HG03565 (cell line): ENCODE measurements at regions not wholly inside any gene's neighbourhood (a gene's known extent, or its start where the extent isn't known, plus 50 kb on each side); places are given as distances from the start of the nearest gene placed in this dataset.

Experiments
- ATAC-seq: cut with Tn5 transposase; IDR thresholded peaks from one replicate; pipeline ENCODE4 v1.9.1; 2021; ENCODE audit warnings: mild to moderate bottlenecking, moderate library complexity; ENCODE audit not compliant: unreplicated experiment

- no peak for ATAC-seq
Observed at GRCh38 chr15:70337277-70338186, 239.8 kb upstream of the TLE3 start.

DNA sequence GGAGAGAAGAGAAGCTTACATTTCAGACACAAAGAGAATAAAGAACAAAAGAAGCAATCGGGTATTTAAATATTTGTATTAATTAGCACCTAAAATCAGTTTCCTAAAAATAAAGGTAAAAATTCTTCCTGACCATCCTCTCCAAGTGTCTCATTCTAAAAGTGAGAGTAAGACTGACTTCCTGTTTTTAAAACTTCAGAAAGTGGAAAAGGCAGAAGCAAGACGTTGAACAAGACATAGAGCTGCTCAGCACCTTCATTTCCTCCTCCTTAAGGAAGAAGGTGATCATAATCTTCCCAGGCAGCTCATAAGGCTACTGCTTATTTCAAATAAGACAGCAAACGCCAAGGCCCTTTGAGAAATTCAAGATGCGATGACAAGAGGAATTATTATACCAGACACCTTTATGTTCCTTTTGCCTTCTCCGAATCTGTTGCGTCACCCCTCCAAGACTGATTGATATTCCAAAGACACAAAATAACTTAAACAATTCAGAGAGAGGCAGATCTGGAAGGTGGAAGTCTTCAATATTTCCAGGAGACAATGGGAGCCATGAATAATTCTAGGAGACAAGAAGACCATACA, 238.8 kb upstream of the TLE3 start:
- ATAC-seq, result no peak

- ATAC-seq, result no peak
Observed at GRCh38 chr15:70334286-70334685, 236.6 kb upstream of the TLE3 start.

GRCh38 chr15:70329179-70329578, 231.5 kb upstream of the TLE3 start:
- no peak for ATAC-seq

DNA sequence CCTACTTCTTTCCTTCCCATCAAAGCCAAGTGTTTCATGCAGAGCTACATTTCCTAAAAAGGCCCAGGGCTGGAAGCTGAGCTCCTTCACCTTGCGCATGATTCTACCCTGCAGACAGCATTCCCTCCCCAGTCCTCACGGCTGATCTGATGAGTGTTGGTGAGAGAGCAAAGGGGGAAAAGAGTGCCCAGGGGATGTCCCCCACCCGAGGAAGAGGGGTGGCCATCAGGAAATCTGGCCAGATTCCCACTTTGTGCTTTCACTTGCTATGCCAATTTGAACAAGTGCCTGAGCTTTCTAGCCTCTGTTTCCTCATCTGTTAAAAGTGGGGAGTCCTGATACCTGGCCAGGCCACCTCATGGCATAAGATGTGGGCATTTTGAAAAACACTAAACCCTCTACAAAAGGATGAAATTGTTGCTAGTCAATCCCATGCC, 231.0 kb upstream of the TLE3 start:
- no peak for ATAC-seq

- ATAC-seq, result peak; percentile 48
Observed at GRCh38 chr15:70327856-70328678, 230.3 kb upstream of the TLE3 start.

DNA sequence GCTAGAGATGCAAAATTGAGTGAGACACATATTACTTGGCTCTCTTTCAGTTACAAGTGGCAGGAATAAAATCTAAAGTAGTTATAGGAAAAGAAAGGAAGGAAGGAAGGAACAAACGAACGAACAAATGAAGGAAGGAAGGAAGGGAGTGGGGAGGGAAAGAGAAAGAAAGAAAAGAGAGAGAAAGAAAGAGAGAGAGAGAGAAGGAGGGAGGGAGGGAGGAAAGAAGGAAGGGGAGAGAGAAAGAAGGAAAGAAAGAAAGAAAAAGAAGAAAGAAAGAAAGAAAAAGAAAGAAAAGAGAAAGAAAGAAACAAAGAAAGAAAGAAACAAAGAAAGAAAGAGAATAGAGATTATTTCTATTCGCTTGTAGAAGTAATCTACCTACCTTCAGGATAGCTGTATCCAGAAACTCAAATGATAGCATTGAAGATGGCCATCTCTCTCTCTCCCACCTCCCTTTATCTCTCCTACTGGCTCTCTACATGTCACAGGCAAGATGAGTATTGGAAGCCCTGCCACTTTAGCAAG, 229.7 kb upstream of the TLE3 start:
- no peak for ATAC-seq

DNA sequence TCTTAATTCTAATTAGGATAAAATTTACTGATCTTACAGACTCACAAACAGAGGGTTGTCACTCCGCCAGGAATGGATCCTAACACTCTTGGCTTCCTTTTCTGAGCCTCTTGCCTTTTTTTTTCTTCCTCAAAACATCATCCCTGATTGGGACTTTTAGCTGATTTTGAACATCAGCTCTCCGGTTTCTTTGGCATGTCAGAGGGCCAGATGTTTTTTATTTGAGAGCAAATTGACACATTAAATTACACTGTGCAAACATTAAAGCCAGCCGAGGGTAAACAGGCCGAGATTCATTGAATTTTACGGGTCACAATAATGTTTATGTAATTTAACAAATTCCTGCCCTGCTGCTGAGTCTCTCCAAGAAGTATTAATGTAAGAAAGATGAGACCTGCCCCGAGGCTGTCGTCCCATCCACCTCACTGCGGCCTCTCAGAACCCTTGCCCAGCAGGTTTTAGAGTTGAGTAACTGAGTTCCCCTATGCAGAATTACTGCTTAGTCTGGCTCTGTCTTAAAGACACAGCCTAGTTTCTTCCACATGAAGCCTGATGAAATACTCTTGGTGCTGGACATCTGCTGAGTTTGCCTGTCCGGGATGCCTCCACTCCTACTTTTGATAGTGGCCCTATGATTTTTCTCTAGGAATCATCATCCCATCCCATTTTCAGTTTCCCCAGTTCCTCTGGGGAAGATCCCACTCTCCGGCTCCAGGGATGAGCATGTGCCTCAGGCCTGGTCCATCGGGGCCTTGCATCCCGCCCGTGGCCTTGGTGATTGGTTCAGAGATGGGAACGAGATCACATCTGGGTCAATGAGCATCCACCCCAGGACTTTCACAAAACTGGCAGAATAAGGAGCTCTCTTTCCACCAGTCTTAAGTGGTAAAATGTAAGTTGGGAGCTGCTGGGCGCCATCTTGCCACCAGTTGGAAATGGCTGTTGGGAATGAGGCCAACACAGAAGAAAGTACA, 226.6 kb upstream of the TLE3 start:
- no peak for ATAC-seq

- ATAC-seq, result no peak
Observed at GRCh38 chr15:70323111-70323851, 225.6 kb upstream of the TLE3 start.

DNA sequence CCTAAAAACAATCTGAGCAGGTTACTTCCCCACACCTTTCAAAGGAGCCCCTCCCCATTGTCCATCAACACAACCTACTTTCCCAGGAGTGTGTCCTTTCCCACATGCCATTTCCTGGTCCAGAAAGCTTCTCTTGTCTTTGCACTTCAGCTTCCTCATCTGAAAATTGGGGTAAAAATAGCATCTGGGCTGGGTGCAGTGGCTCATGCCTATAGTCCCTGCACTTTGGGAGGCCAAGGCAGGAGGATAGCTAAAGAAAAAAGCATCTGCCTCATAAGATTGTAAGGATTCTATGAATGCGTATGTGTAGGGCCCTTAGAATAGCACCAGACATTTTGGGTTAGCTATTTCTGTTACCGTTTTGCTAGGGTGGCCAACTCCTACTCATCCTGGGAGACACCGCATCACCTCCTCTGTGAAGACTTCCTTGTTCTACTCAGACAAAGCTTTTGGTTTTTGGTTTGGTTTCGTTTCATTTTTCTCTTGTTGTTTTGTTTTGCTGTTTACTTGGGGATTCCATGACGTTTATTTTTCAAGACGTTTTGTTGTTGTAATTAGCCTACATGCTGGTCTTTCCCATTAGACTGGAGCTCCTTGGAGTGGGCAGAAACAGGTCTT, 224.4 kb upstream of the TLE3 start:
- no peak for ATAC-seq

- ATAC-seq, result no peak
Observed at GRCh38 chr15:70321172-70321819, 223.6 kb upstream of the TLE3 start.

DNA sequence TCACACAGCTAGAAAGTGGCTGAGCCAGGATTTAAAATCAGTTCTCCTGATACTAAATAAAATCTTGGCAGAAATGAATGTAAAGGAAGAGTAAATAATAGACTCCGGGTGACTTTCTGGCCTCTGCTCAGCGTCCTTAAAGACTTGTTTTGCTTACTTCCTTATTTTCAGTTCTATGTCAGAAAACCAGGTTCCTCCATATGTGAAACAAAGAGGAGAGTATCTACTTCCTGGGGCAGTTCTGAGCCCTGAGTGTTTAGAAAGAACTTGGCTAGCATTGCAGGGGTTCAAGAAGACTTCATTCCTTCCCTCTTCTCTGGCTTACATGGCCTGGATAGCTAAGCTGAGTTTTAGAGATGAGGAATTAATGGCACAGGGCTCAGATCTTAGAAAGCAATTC, 222.8 kb upstream of the TLE3 start:
- no peak for ATAC-seq

- ATAC-seq, result no peak
Observed at GRCh38 chr15:70320077-70320476, 222.4 kb upstream of the TLE3 start.

DNA sequence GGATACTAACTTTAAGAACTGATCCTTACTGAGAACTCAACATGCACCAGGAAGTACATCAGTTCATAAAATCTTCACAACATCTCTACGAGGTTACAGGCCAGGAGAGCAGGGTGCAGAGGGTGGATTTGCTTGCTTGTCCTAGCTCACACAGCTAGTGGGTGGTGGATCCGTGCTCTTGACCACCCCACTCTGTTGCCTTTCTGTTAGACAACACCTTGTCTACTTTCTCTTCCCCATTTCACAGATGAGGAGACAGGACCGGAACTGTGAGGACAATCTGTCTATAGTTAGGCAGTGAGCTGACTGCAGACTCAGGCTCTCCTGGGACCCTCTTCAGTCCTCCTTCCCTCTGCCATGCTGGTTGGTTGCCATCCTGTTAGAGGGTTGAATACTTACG, 221.7 kb upstream of the TLE3 start:
- peak; percentile 87 for ATAC-seq

DNA sequence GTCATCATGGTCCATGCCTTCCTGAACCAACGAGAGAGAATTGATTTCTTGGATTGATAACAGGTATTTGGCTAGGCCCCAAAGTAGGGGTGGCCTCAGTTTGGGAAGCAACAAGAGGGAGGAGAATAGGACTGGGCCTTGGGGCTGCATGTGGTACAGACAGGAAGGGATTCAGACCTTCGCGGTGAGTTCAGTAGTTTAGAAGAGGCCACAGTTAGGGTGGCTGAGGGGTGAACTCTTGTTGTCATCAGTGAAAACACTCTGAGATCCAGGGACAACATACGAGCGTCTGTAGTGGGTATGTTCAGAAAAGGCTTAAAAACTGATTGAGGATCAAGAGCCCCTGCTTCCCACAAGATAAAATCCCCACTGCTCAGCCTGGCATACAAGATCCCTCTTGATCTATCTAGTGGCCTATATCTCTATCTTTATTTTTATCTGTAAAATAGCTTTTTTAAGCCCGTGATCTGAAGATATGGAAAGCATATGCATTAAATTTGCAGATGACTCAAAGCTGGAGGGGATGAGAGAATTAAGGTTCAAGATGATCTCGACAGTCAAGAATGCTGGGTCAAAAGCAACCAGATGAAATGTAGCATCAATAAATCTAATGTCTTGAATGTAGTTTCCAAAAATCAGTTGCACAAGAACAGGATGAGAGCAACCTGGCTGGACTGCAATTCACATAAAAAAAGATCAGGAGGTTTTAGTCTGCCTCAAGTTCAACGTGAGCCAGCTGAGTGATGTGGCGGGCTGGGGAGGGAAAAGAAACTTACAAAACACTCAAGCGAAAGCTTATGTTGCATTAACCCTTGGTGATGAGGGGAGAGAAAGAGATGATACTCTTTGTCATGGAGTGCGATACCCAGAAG, 221.1 kb upstream of the TLE3 start:
- peak; percentile 19 for ATAC-seq

DNA sequence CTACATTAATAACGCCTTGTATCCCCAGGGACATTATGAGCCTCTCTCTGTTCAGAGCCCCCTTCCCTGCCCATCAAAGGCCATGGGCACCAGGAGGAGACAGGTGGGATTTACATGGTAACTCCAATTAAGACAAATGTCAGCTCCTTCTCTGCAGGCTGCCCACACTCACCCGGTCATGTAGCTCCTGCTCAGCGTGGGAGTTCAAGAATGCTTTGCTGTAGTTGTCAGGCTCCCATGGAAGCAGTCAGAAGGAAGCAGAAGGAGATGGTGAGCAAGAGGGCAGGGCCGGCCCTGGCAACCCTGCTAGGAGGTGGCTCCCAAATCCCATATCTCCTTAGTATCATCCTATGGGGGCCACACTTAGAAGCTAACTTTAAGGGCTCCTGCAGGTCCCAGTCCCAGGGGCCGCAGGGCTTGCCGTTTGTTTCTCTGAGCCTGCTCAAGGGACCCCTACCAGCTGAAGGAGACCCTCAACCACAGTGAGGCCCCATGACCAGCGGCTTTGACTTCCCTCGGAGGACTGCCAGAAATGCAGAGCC, 218.4 kb upstream of the TLE3 start:
- ATAC-seq, result no peak

GRCh38 chr15:70315431-70315830, 217.7 kb upstream of the TLE3 start:
- no peak for ATAC-seq
